Heart left ventricle (tissue), 16 donors: ENCODE measurements at regions not wholly inside any gene's neighbourhood (a gene's known extent, or its start where the extent isn't known, plus 50 kb on each side); places are given as distances from the start of the nearest gene placed in this dataset.
"Not testable (repeated sequence)": the region's sequence is repeated elsewhere in the genome, so short reads cannot be mapped to it uniquely, and the experiment has no call there.

Source experiments
- ATAC-seq, 4 donors: fragments of 200-7000 bp; cut with Tn5 transposase; one replicate each; pipeline ENCODE4 v1.9.1; 2020 to 2022; ENCODE audit warnings: moderate library complexity in 4 of 4, mild to moderate bottlenecking in 3 of 4, moderate number of reproducible peaks in 1 of 4
- DNase-seq, 5 donors: peaks; one replicate each; pipeline ENCODE4 v3.0.0-alpha.2; 2020
- H3K27ac ChIP-seq, 12 donors: fragments of 200-600 bp; sonication (generic) in 4 of 12; one replicate each; pipeline versions ENCODE4 v1.5.0 to v1.8.0; 2016 to 2022; ENCODE audit warnings: mild to moderate bottlenecking in 2 of 12
- H3K27me3 ChIP-seq, 9 donors: fragments of 200-600 bp; sonication (generic) in 2 of 9; one replicate each; pipeline versions ENCODE4 v1.5.1 to v1.8.0; 2016 to 2022; ENCODE audit warnings: mild to moderate bottlenecking in 3 of 9
- H3K36me3 ChIP-seq, 9 donors: fragments of 200-600 bp; sonication (generic) in 2 of 9; one replicate each; pipeline versions ENCODE4 v1.5.0 to v1.8.0; 2018 to 2022; ENCODE audit warnings: mild to moderate bottlenecking in 2 of 9
- H3K4me1 ChIP-seq, 12 donors: fragments of 200-600 bp; sonication (generic) in 4 of 12; one replicate each; pipeline versions ENCODE4 v1.5.0 to v1.8.0; 2016 to 2022; ENCODE audit warnings: mild to moderate bottlenecking in 3 of 12
- H3K4me3 ChIP-seq, 12 donors: fragments of 200-600 bp; sonication (generic) in 4 of 12; one replicate each; pipeline versions ENCODE4 v1.5.0 to v1.8.0; 2017 to 2022; ENCODE audit warnings: mild to moderate bottlenecking in 9 of 12, moderate library complexity in 4 of 12
- H3K9me3 ChIP-seq, 12 donors: fragments of 200-600 bp; sonication (generic) in 4 of 12; one replicate each; pipeline versions ENCODE4 v1.5.0 to v1.8.0; 2016 to 2022; ENCODE audit warnings: mild to moderate bottlenecking in 1 of 12
- CTCF ChIP-seq, 12 donors: fragments of 200-600 bp; sonication (generic) in 4 of 12; IDR thresholded peaks; one replicate each; pipeline versions ENCODE4 v1.5.0 to v1.8.0; 2018 to 2022; ENCODE audit warnings: antibody characterized with exemption in 12 of 12, mild to moderate bottlenecking in 5 of 12
- POLR2A ChIP-seq, 2 donors: fragments of 450-650 bp; IDR thresholded peaks; one replicate each; pipeline ENCODE4 v1.6.1; 2017; ENCODE audit warnings: antibody characterized with exemption in 2 of 2, mild to moderate bottlenecking in 2 of 2, moderate library complexity in 2 of 2
- WGBS, 4 donors: extraction: QIAGEN DNeasy Blood & Tissue Kit in 2 of 4; methylation state at CpG; one replicate each; pipeline versions ENCODE4 v1.1.5 to v1.1.7; 2013 to 2018; 5-methylcytosine and 5-hydroxymethylcytosine counted together
- intact Hi-C, 10 donors: fragments of 100-400 bp; cut with DNase I; formaldehyde crosslinking; loops; one replicate each; pipeline versions ENCODE4 v1.11.1 to v1.14.2; 2022
- donor health status: ischemic (EF 13 %, LVEDD 7.1; RV severe dilation, severe dysfunction).
- donor health status: healthy with polysubstance abuse.
- donor health status: DM: no; HTN: yes; CAD: no.
- donor health status: DM: no; HTN: no; CAD: no.
- donor health status: ischemic (EF 25% LVEDD 6.9; RV normal size, moderate dysfunction).
- donor health status: ischemic (EF 25% LVEDD 5.7; RV mildly dilated, moderate dysfunction).
- donor health status: healthy.
- donor health status: DM: yes; HTN: yes; CAD: no.
- donor health status: ischemic (EF 35%, LVEDD 5.7; RV mildly dilated, moderate dysfunction).
- donor health status: nonischemic (EF 11% LVEDD 7.7; RV severe dilation, severe dysfunction).
- donor health status: DM: yes; HTN: yes; CAD: no.
- donor health status: PGD.
- donor health status: ischemic (EF 29% LVEDD 5.4; RV normal size, mild dysfunction).
- donor health status: nonischemic (EF 23%, LVEDD 6.1; RV moderate dilation, normal function).

- intact Hi-C loops: no loop called here
- Histone ChIP-seq H3K4me3 (no peak overlapping the region), H3K36me3 (no peaks in the 10 kb centered on the region), H3K27ac (no peak overlapping the region), H3K9me3 (no peaks in the 10 kb centered on the region), H3K4me1 (peaks cover 0 to 10% (median 0%) of the 10 kb centered on the region in 12 donors), H3K27me3 (peaks cover 0 to 4% (median 0%) of the 10 kb centered on the region in 9 donors)
- DNase-seq (no peak), ATAC-seq (no peak)
- TF ChIP-seq POLR2A (IDR thresholded peaks at IDR 0.05): no peak
- TF ChIP-seq CTCF (IDR thresholded peaks at IDR 0.05): peak in 1 of 12 donors; percentile 8
- 81 to 100% (median 98%) methylated on average over 1 of the region's 1 CpG for WGBS, 4 donors
Measured at GRCh38 chrX:8042304-8042703, 115.1 kb upstream of the PNPLA4 start.

GRCh38 chrX:8039711-8040110, 112.5 kb upstream of the PNPLA4 start:
- intact Hi-C loops: not testable (repeated sequence)

GRCh38 chrX:8037593-8038348, 110.6 kb upstream of the PNPLA4 start:
- H3K4me3 ChIP-seq: peak overlapping the region in 9 of 12 donors; percentile 13 to 47 (median 29)
- TF ChIP-seq POLR2A (IDR thresholded peaks at IDR 0.05) (no peak), CTCF (IDR thresholded peaks at IDR 0.05) (peak in 5 of 12 donors; percentile 7 to 35 (median 9))
- peaks cover 0 to 12% (median 0%) of the 10 kb centered on the region in 12 donors for H3K4me1 ChIP-seq
- 17 to 52% (median 36%) methylated on average over 8 of the region's 8 CpGs for WGBS, 4 donors
- H3K9me3 ChIP-seq: no peaks in the 10 kb centered on the region
- ATAC-seq (peak in 3 of 4 donors; percentile 41 to 58 (median 54)), DNase-seq (no peak)
- H3K36me3 ChIP-seq: no peaks in the 10 kb centered on the region
- intact Hi-C loops: no loop called here
- peaks cover 0 to 4% (median 0%) of the 10 kb centered on the region in 9 donors for H3K27me3 ChIP-seq
- H3K27ac ChIP-seq: peak overlapping the region in 10 of 12 donors; percentile 11 to 75 (median 58)

More at GRCh38 chrX:8039711-8040110, 112.5 kb upstream of the PNPLA4 start:
- not testable (repeated sequence) for DNase-seq, H3K27ac ChIP-seq, H3K4me3 ChIP-seq, H3K27me3 ChIP-seq, H3K9me3 ChIP-seq, ATAC-seq, H3K36me3 ChIP-seq
- WGBS, 4 donors: 89 to 95% (median 91%) methylated on average over 7 of the region's 7 CpGs
- H3K4me1 ChIP-seq: peaks cover 0 to 12% (median 0%) of the 10 kb centered on the region in 12 donors

- intact Hi-C loops: no loop called here
- no peak for DNase-seq
- peak overlapping the region in 2 of 12 donors; percentile 36 to 47 for H3K4me3 ChIP-seq
- peaks cover 0 to 4% (median 0%) of the 10 kb centered on the region in 9 donors for H3K27me3 ChIP-seq
- peak overlapping the region in 10 of 12 donors; percentile 16 to 75 (median 58) for H3K27ac ChIP-seq
- H3K4me1 ChIP-seq: peaks cover 0 to 12% (median 0%) of the 10 kb centered on the region in 12 donors
- H3K36me3 ChIP-seq: no peaks in the 10 kb centered on the region
- peak; percentile 77 to 88 (median 86) for ATAC-seq
- 30 to 45% (median 33%) methylated on average over 4 of the region's 4 CpGs for WGBS, 4 donors
- TF ChIP-seq CTCF (IDR thresholded peaks at IDR 0.05) (no peak), POLR2A (IDR thresholded peaks at IDR 0.05) (no peak)
- H3K9me3 ChIP-seq: no peaks in the 10 kb centered on the region
Measured at GRCh38 chrX:8036914-8037313, 109.7 kb upstream of the PNPLA4 start.
